Neural progenitor cell (in vitro differentiated cells): ENCODE measurements at regions not wholly inside any gene's neighbourhood (a gene's known extent, or its start where the extent isn't known, plus 50 kb on each side); places are given as distances from the start of the nearest gene placed in this dataset.

Source experiments
- DNase-seq: peaks from one replicate; pipeline ENCODE4 v3.0.0-alpha.2; 2016; ENCODE audit warnings: low spot score
- H2AFZ ChIP-seq: fragments of 200-600 bp; sonication (generic); replicated peaks from 2 replicates; pipeline ENCODE4 v1.6.1; 2016; ENCODE audit warnings: antibody characterized with exemption
- H3F3A ChIP-seq: fragments of 200-600 bp; sonication (generic); 2 replicates; pipeline ENCODE4 v1.6.1; 2016; ENCODE audit warnings: antibody characterized with exemption, low read depth
- H3K27ac ChIP-seq: fragments of 200-600 bp; sonication (generic); 2 replicates; pipeline ENCODE4 v1.5.1; 2016; ENCODE audit warnings: mild to moderate bottlenecking
- H3K27me3 ChIP-seq: fragments of 200-600 bp; sonication (generic); 2 replicates; pipeline ENCODE4 v1.6.1; 2016; ENCODE audit warnings: mild to moderate bottlenecking, moderate library complexity
- H3K36me3 ChIP-seq: fragments of 200-600 bp; sonication (generic); 2 replicates; pipeline ENCODE4 v1.5.1; 2016
- H3K4me1 ChIP-seq: fragments of 200-600 bp; sonication (generic); 2 replicates; pipeline ENCODE4 v1.6.1; 2016; ENCODE audit warnings: mixed run types
- H3K4me2 ChIP-seq: fragments of 200-600 bp; sonication (generic); 2 replicates; pipeline ENCODE4 v1.6.1; 2016
- H3K4me3 ChIP-seq: fragments of 200-600 bp; sonication (generic); 2 replicates; pipeline ENCODE4 v1.5.1; 2016
- H3K79me2 ChIP-seq: fragments of 200-600 bp; sonication (generic); 2 replicates; pipeline ENCODE4 v1.6.1; 2016; ENCODE audit warnings: low read depth
- H3K9ac ChIP-seq: fragments of 200-600 bp; sonication (generic); 2 replicates; pipeline ENCODE4 v1.6.1; 2016
- H3K9me3 ChIP-seq: fragments of 200-600 bp; sonication (generic); 2 replicates; pipeline ENCODE4 v1.5.1; 2016; ENCODE audit warnings: low read depth
- H4K20me1 ChIP-seq: fragments of 200-600 bp; sonication (generic); 2 replicates; pipeline ENCODE4 v1.6.1; 2016; ENCODE audit warnings: low read depth
- H3K27ac Mint-ChIP-seq: 3 replicates; pipeline ENCODE4 v1.8.0; 2021; ENCODE audit warnings: mixed read lengths
- H3K27me3 Mint-ChIP-seq: 2 replicates; pipeline ENCODE4 v1.8.0; 2022; ENCODE audit warnings: low read depth, mild to moderate bottlenecking, inconsistent platforms, moderate library complexity, mixed read lengths; ENCODE audit not compliant: insufficient read depth
- H3K36me3 Mint-ChIP-seq: 3 replicates; pipeline ENCODE4 v1.8.0; 2021; ENCODE audit warnings: mixed read lengths
- H3K4me1 Mint-ChIP-seq: 3 replicates; pipeline ENCODE4 v1.8.0; 2021; ENCODE audit warnings: mixed read lengths
- H3K4me3 Mint-ChIP-seq: 3 replicates; pipeline ENCODE4 v1.8.0; 2021; ENCODE audit warnings: mild to moderate bottlenecking, moderate library complexity, mixed read lengths
- H3K9me3 Mint-ChIP-seq: 3 replicates; pipeline ENCODE4 v1.8.0; 2020; ENCODE audit warnings: mixed read lengths
- CTCF ChIP-seq: fragments of 200-600 bp; sonication (generic); IDR thresholded peaks from 2 replicates; pipeline ENCODE4 v1.5.1; 2017; ENCODE audit warnings: antibody characterized with exemption, mild to moderate bottlenecking
- EZH2 ChIP-seq: fragments of 200-600 bp; sonication (generic); IDR thresholded peaks from 2 replicates; pipeline ENCODE4 v1.6.1; 2017; ENCODE audit warnings: antibody characterized with exemption, mild to moderate bottlenecking, moderate library complexity
- EZH2phosphoT487 ChIP-seq: fragments of 200-600 bp; sonication (generic); IDR thresholded peaks from 2 replicates; pipeline ENCODE4 v1.6.1; 2017; ENCODE audit warnings: antibody characterized with exemption

GRCh38 chr13:63516124-63516523, 2100.5 kb upstream of the PCDH20 start:
- H4K20me1 ChIP-seq = no peaks in the 10 kb centered on the region

GRCh38 chr13:63514886-63515285, 2099.2 kb upstream of the PCDH20 start:
- Histone ChIP-seq H3K4me1 (no peaks in the 10 kb centered on the region), H4K20me1 (no peaks in the 10 kb centered on the region), H3K9me3 (no peaks in the 10 kb centered on the region), H3K4me2 (no peak overlapping the region), H3K36me3 (no peaks in the 10 kb centered on the region), H3K79me2 (no peaks in the 10 kb centered on the region), H3K27me3 (no peaks in the 10 kb centered on the region), H3K27ac (no peak overlapping the region), H3F3A (no peaks in the 10 kb centered on the region), H2AFZ (no peak overlapping the region), H3K9ac (no peak overlapping the region), H3K4me3 (no peak overlapping the region)
- no peak for DNase-seq
- H3K27ac Mint-ChIP-seq = no peak overlapping the region
- no peak for TF ChIP-seq EZH2phosphoT487
- TF ChIP-seq EZH2 = no peak
- no peak for TF ChIP-seq CTCF
- H3K4me1 Mint-ChIP-seq = no peaks in the 10 kb centered on the region
- H3K36me3 Mint-ChIP-seq = no peaks in the 10 kb centered on the region
- no peak overlapping the region for H3K4me3 Mint-ChIP-seq
- H3K9me3 Mint-ChIP-seq = no peaks in the 10 kb centered on the region
- H3K27me3 Mint-ChIP-seq = peaks cover 2% of the 10 kb centered on the region

More at GRCh38 chr13:63516124-63516523, 2100.5 kb upstream of the PCDH20 start:
- Mint-ChIP-seq H3K9me3 (no peaks in the 10 kb centered on the region), H3K27ac (no peak overlapping the region), H3K36me3 (no peaks in the 10 kb centered on the region), H3K4me1 (no peaks in the 10 kb centered on the region), H3K4me3 (no peak overlapping the region), H3K27me3 (peaks cover 2% of the 10 kb centered on the region)
- H3K27me3 ChIP-seq = no peaks in the 10 kb centered on the region
- no peak overlapping the region for H2AFZ ChIP-seq
- H3K36me3 ChIP-seq = no peaks in the 10 kb centered on the region
- TF ChIP-seq EZH2 (no peak), CTCF (no peak)
- H3K9ac ChIP-seq = no peak overlapping the region
- H3K79me2 ChIP-seq = no peaks in the 10 kb centered on the region
- H3K4me3 ChIP-seq = no peak overlapping the region
- no peak for DNase-seq
- no peak overlapping the region for H3K4me2 ChIP-seq
- no peak overlapping the region for H3K27ac ChIP-seq
- H3K9me3 ChIP-seq = no peaks in the 10 kb centered on the region
- no peaks in the 10 kb centered on the region for H3F3A ChIP-seq
- H3K4me1 ChIP-seq = no peaks in the 10 kb centered on the region

- Histone ChIP-seq H3F3A (no peaks in the 10 kb centered on the region), H4K20me1 (no peaks in the 10 kb centered on the region), H3K9me3 (no peaks in the 10 kb centered on the region), H3K79me2 (no peaks in the 10 kb centered on the region), H2AFZ (no peak overlapping the region), H3K27me3 (no peaks in the 10 kb centered on the region), H3K9ac (no peak overlapping the region), H3K27ac (no peak overlapping the region), H3K4me1 (no peaks in the 10 kb centered on the region), H3K4me3 (no peak overlapping the region), H3K4me2 (no peak overlapping the region), H3K36me3 (no peaks in the 10 kb centered on the region)
- Mint-ChIP-seq H3K36me3 (no peaks in the 10 kb centered on the region), H3K9me3 (no peaks in the 10 kb centered on the region), H3K27me3 (no peaks in the 10 kb centered on the region), H3K4me1 (no peaks in the 10 kb centered on the region), H3K4me3 (no peak overlapping the region), H3K27ac (no peak overlapping the region)
- no peak for DNase-seq
- no peak for TF ChIP-seq EZH2
- TF ChIP-seq EZH2phosphoT487 = no peak
- TF ChIP-seq CTCF = no peak
These were observed 2096.4 kb upstream of the PCDH20 start for GRCh38 chr13:63512095-63512494.

- TF ChIP-seq CTCF (no peak), EZH2phosphoT487 (no peak), EZH2 (no peak)
- Histone ChIP-seq H3F3A (no peaks in the 10 kb centered on the region), H3K4me3 (no peak overlapping the region), H3K27ac (no peak overlapping the region), H3K4me1 (no peaks in the 10 kb centered on the region), H3K9me3 (no peaks in the 10 kb centered on the region), H3K79me2 (no peaks in the 10 kb centered on the region), H3K4me2 (no peak overlapping the region), H2AFZ (no peak overlapping the region), H4K20me1 (no peaks in the 10 kb centered on the region), H3K9ac (no peak overlapping the region), H3K27me3 (no peaks in the 10 kb centered on the region), H3K36me3 (no peaks in the 10 kb centered on the region)
- H3K9me3 Mint-ChIP-seq = peaks cover 11% of the 10 kb centered on the region
- no peak for DNase-seq
- H3K27ac Mint-ChIP-seq = no peak overlapping the region
- H3K27me3 Mint-ChIP-seq = no peaks in the 10 kb centered on the region
- H3K36me3 Mint-ChIP-seq = no peaks in the 10 kb centered on the region
- H3K4me3 Mint-ChIP-seq = no peak overlapping the region
- H3K4me1 Mint-ChIP-seq = no peaks in the 10 kb centered on the region
These were observed 2086.1 kb upstream of the PCDH20 start for GRCh38 chr13:63501702-63502101.
